ACC112 (cell line): ENCODE measurements at regions not wholly inside any gene's neighbourhood (a gene's known extent, or its start where the extent isn't known, plus 50 kb on each side); places are given as distances from the start of the nearest gene placed in this dataset.

Experiments used
- H2AFZ ChIP-seq: fragments of 200-600 bp; sonication (generic); one replicate; pipeline ENCODE4 v1.6.0; 2017; ENCODE audit warnings: antibody characterized with exemption, low read length; ENCODE audit not compliant: unreplicated experiment
- H3K27ac ChIP-seq: fragments of 200-600 bp; sonication (generic); 2 replicates; pipeline ENCODE4 v1.5.1; 2014; ENCODE audit warnings: low read depth, mild to moderate bottlenecking, antibody characterized with exemption, low read length, moderate library complexity
- H3K27me3 ChIP-seq: fragments of 200-600 bp; sonication (generic); 2 replicates; pipeline ENCODE4 v1.6.1; 2014; ENCODE audit warnings: mild to moderate bottlenecking, antibody characterized with exemption, low read length, moderate library complexity, mixed read lengths; ENCODE audit not compliant: insufficient read depth
- H3K36me3 ChIP-seq: fragments of 200-600 bp; sonication (generic); 2 replicates; pipeline ENCODE4 v1.6.1; 2016; ENCODE audit warnings: mild to moderate bottlenecking, antibody characterized with exemption, low read length, moderate library complexity, mixed read lengths; ENCODE audit not compliant: insufficient read depth
- H3K4me1 ChIP-seq: fragments of 200-600 bp; sonication (generic); one replicate; pipeline ENCODE4 v1.6.1; 2016; ENCODE audit warnings: low read length, mixed read lengths; ENCODE audit not compliant: insufficient read depth, unreplicated experiment, control insufficient read depth
- H3K4me3 ChIP-seq: fragments of 200-600 bp; sonication (generic); 2 replicates; pipeline ENCODE4 v1.5.1; 2014; ENCODE audit warnings: mild to moderate bottlenecking, low read depth, low read length
- H3K79me2 ChIP-seq: fragments of 200-600 bp; sonication (generic); one replicate; pipeline ENCODE4 v1.6.0; 2016; ENCODE audit warnings: low read length; ENCODE audit not compliant: control insufficient read depth, unreplicated experiment, insufficient read depth

DNA sequence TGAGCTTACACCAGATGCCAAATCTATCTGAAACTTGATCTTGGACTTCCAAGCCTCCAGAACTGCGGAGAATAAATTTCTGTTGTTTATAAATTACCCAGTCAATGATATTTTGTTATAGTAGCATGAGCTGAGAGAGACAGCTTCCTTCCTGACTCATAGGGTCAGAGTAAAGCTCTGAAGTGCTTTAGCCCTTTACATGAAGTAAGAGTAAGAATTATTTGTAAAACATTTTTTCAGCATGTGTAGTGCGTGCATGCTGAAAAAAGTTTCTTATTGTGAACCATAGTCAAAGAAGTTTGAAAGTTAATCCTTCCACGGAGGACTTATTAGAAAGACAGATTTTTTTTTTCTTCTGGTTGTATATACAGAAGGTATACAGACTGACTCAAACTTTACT, 172.4 kb downstream of the DMRT2 start:
- Histone ChIP-seq H3K27ac (no peak overlapping the region), H3K4me3 (no peak overlapping the region), H3K27me3 (no peaks in the 10 kb centered on the region), H3K36me3 (no peaks in the 10 kb centered on the region), H3K79me2 (no peaks in the 10 kb centered on the region), H3K4me1 (no peaks in the 10 kb centered on the region), H2AFZ (no peak overlapping the region)

DNA sequence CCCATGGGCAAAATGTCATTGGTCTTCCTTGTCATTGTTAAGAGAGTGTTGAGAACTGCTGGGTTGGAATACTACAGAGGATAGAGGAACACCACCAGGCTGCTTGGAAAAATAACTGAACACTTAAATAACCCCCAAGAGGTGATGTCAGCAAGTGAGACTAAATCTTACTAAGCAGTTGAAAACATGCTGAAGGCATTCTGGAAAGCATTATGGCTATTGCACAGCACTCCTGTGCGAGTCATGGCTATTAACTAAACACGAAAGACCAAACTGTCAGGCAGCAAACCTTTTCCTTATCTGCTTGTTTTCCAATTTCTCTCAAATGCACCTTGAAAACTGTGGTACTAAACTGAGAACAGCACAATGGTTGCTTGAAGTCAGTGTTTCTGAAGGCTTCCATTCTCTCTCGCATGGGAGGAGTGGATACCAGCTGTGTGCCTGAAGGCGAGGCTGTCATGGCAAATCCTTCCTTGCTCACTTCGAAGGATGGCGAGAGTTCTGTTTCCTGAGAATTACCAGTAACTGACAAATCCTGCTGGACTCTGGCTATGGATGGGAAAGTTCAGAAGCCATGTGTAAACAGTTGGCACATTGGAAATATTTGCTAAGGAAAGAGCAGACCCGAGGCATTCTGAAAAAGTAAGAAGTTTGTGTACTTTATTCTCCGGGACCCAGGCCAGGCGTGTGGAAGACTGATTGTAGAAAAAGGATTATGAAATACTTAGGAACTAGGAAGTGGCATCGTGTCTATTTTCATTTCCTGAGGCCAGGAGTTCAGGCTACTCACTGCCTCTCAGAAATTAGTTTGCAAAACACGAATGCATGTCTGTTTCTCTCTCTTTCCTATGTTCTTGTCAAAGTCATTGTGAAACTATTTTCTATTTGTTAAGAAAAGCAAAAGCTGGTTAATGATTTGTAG, 182.1 kb downstream of the DMRT2 start:
- Histone ChIP-seq H3K79me2 (no peaks in the 10 kb centered on the region), H3K27ac (no peak overlapping the region), H2AFZ (no peak overlapping the region), H3K27me3 (no peaks in the 10 kb centered on the region), H3K4me3 (no peak overlapping the region), H3K36me3 (no peaks in the 10 kb centered on the region), H3K4me1 (no peaks in the 10 kb centered on the region)

- Histone ChIP-seq H3K36me3 (no peaks in the 10 kb centered on the region), H3K4me3 (no peak overlapping the region), H3K4me1 (no peaks in the 10 kb centered on the region), H3K79me2 (no peaks in the 10 kb centered on the region), H3K27ac (no peak overlapping the region), H3K27me3 (no peaks in the 10 kb centered on the region), H2AFZ (no peak overlapping the region)
Observed at GRCh38 chr9:1233568-1233967, 183.4 kb downstream of the DMRT2 start.

GRCh38 chr9:1235650-1236049, 185.5 kb downstream of the DMRT2 start:
- H3K79me2 ChIP-seq: no peaks in the 10 kb centered on the region
- no peaks in the 10 kb centered on the region for H3K4me1 ChIP-seq
- H3K27ac ChIP-seq: no peak overlapping the region
- no peak overlapping the region for H3K4me3 ChIP-seq
- no peak overlapping the region for H2AFZ ChIP-seq
- no peaks in the 10 kb centered on the region for H3K27me3 ChIP-seq
- H3K36me3 ChIP-seq: no peaks in the 10 kb centered on the region

- Histone ChIP-seq H3K4me1 (no peaks in the 10 kb centered on the region), H3K79me2 (no peaks in the 10 kb centered on the region), H2AFZ (no peak overlapping the region), H3K4me3 (no peak overlapping the region), H3K27ac (no peak overlapping the region), H3K27me3 (no peaks in the 10 kb centered on the region), H3K36me3 (no peaks in the 10 kb centered on the region)
Observed at GRCh38 chr9:1236061-1236460, 185.9 kb downstream of the DMRT2 start.

DNA sequence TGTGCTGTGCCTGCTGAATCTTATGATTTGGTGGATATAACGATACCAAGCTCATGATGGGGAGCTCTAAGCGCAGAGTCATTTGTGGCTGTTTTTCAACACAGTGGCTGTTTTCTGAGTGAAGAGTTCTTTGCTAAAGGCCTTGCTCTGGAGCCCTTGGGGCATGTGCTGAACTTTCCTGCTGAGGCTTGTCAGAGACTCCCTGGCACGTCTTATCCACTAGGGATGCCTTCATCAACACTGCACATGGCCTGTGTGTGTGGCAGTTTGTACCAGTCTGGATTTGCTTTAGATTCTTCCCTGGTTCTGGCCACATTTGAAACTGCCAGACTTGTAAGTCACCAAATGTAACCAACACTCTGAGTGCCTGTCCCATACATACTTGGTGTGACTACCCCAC, 188.2 kb downstream of the DMRT2 start:
- no peaks in the 10 kb centered on the region for H3K36me3 ChIP-seq
- no peaks in the 10 kb centered on the region for H3K27me3 ChIP-seq
- H3K79me2 ChIP-seq: no peaks in the 10 kb centered on the region
- no peak overlapping the region for H3K4me3 ChIP-seq
- no peak overlapping the region for H3K27ac ChIP-seq
- H3K4me1 ChIP-seq: no peaks in the 10 kb centered on the region
- H2AFZ ChIP-seq: no peak overlapping the region

DNA sequence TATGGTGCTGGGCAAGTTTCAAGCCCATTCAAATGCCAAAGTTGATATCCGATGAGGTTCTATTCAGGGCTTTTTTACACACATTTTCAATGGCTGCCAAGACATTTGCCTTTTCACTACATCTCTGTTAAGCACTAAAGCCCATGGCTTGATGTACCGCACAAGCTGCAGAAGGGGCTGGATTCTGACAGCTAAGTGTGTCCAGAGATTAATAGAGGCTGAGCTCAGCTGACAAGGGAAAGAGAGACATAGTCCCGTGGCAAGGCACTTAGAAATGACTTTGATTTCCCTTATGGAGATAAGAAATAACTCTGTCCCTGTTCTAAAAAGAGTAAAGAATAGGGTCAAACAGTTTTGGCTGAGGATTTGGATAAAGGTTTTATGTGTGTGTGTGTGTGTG, 198.6 kb downstream of the DMRT2 start:
- no peaks in the 10 kb centered on the region for H3K27me3 ChIP-seq
- H3K4me3 ChIP-seq: no peak overlapping the region

DNA sequence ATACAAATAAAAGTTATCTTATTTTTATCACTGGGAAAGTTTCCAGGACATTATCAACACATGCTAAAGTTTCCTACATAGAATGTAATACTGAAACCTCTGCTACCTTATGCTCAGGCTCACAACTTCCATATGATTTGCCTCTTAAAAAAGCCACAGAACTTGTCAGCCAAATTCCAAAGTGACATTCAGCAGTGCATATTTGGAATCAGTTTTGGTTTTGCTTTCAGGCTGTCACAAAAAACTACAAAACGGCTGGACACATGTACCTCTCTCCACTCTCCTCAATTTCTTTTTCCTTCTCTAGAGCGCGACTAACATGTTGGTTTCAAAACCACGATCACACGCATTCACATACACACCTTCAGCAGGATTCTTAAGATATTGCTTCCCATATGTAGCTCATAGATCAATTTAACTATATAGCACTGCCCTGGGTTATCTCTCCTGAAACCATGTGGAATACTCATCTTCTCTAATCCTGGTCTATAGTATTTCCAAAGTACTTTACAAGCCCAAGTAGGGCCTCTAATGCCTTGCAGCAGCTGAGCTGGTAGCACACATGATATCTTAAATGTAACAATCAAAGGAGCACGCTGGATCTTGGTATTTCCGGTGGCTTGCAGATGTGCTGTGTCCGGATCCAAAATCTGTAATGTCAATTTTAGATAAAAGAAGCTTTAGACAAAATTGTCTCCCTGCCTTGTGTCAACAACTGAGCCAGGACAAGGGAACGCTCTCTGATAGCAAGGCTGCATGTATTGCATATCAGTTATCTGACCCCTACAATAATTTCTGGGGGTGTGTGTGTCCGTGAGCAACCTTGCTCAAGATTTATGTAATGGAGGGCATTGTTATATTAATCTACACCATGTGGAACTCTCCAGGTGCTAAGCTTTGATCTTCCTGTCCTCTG, 203.2 kb downstream of the DMRT2 start:
- no peaks in the 10 kb centered on the region for H3K79me2 ChIP-seq
- no peaks in the 10 kb centered on the region for H3K4me1 ChIP-seq
- H3K27me3 ChIP-seq: no peaks in the 10 kb centered on the region
- no peak overlapping the region for H3K27ac ChIP-seq
- no peak overlapping the region for H3K4me3 ChIP-seq
- H3K36me3 ChIP-seq: no peaks in the 10 kb centered on the region
- H2AFZ ChIP-seq: no peak overlapping the region

More for the DNA sequence above, 198.6 kb downstream of the DMRT2 start:
- Histone ChIP-seq H3K79me2 (no peaks in the 10 kb centered on the region), H3K36me3 (no peaks in the 10 kb centered on the region), H2AFZ (no peak overlapping the region), H3K4me1 (no peaks in the 10 kb centered on the region), H3K27ac (no peak overlapping the region)

DNA sequence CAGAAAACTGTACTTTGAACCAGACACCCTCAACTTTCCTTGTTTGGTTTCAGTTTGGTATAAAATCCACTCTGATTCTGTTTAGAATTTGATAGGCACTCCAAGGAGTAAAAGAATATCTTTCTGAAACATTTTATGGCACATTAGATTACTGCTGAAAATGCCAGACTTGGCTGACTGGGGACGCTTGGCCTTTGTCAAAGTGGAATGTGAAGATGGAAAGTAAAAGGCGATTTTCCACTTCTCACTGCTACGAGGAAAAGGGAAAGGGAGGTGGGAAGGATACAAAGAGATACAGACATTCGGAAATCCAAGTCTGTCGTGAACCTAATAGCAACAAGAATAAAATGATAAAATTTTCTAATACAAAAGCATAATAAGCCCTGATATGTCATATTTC, 203.9 kb downstream of the DMRT2 start:
- H3K4me1 ChIP-seq: no peaks in the 10 kb centered on the region
- H3K27me3 ChIP-seq: no peaks in the 10 kb centered on the region
- H3K4me3 ChIP-seq: no peak overlapping the region
- H2AFZ ChIP-seq: no peak overlapping the region
- no peaks in the 10 kb centered on the region for H3K79me2 ChIP-seq
- H3K27ac ChIP-seq: no peak overlapping the region
- H3K36me3 ChIP-seq: no peaks in the 10 kb centered on the region

DNA sequence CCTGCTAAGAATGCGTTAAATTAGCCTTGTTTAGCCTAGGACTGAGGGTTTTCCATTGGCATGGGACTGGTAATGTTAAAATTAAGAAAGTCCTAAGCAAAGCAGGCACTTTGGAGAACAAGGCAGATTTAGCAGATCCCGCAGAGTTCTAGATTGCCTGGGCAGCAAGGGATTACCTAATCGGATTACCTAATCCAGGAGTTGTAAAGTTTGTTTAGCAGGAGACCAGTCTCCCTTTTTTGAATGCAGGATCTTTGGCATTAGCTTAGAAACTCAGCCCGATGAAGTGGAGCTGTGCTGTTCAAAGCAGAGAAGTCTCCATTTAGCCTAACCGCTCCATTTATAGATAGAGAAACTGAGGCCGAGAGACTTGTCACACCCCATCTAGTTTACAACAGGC, 206.0 kb downstream of the DMRT2 start:
- H3K27ac ChIP-seq: no peak overlapping the region
- no peaks in the 10 kb centered on the region for H3K27me3 ChIP-seq
- no peak overlapping the region for H3K4me3 ChIP-seq
- no peaks in the 10 kb centered on the region for H3K36me3 ChIP-seq
- no peaks in the 10 kb centered on the region for H3K4me1 ChIP-seq
- H3K79me2 ChIP-seq: no peaks in the 10 kb centered on the region
- no peak overlapping the region for H2AFZ ChIP-seq
